Spleen (tissue), 11 donors: ENCODE measurements at regions not wholly inside any gene's neighbourhood (a gene's known extent, or its start where the extent isn't known, plus 50 kb on each side); places are given as distances from the start of the nearest gene placed in this dataset.

ENCODE experiments used
- DNase-seq: peaks from one replicate; pipeline ENCODE4 v3.0.0-alpha.2; 2020
- H3K27ac ChIP-seq, 8 donors: fragments of 200-600 bp; sonication (generic) in 7 of 8; 1 replicate in 4 of 8; 2 replicates in 4 of 8; pipeline versions ENCODE4 v1.5.0 to v1.8.0; 2016 to 2021; ENCODE audit warnings: inconsistent platforms in 4 of 8, mild to moderate bottlenecking in 4 of 8, moderate library complexity in 1 of 8
- H3K27me3 ChIP-seq, 7 donors: fragments of 200-600 bp; sonication (generic) in 6 of 7; replicated peaks in 1 of 7; 1 replicate in 4 of 7; 2 replicates in 3 of 7; pipeline versions ENCODE4 v1.5.0 to v1.8.0; 2016 to 2021; ENCODE audit warnings: inconsistent platforms in 3 of 7, mild to moderate bottlenecking in 1 of 7
- H3K36me3 ChIP-seq, 6 donors: fragments of 200-600 bp; sonication (generic) in 5 of 6; 1 replicate in 4 of 6; 2 replicates in 2 of 6; pipeline versions ENCODE4 v1.5.0 to v1.8.0; 2016 to 2021; ENCODE audit warnings: inconsistent platforms in 2 of 6
- H3K4me1 ChIP-seq, 6 donors: fragments of 200-600 bp; sonication (generic) in 5 of 6; 1 replicate in 3 of 6; 2 replicates in 3 of 6; pipeline versions ENCODE4 v1.5.0 to v1.8.0; 2016 to 2021; ENCODE audit warnings: inconsistent platforms in 3 of 6
- H3K4me3 ChIP-seq, 8 donors: fragments of 200-600 bp; sonication (generic) in 7 of 8; 1 replicate in 4 of 8; 2 replicates in 4 of 8; pipeline versions ENCODE4 v1.5.0 to v1.8.0; 2016 to 2021; ENCODE audit warnings: inconsistent platforms in 4 of 8, mild to moderate bottlenecking in 4 of 8, moderate library complexity in 2 of 8
- H3K9me3 ChIP-seq, 8 donors: fragments of 200-600 bp; sonication (generic) in 7 of 8; 1 replicate in 4 of 8; 2 replicates in 4 of 8; pipeline versions ENCODE4 v1.5.0 to v1.8.0; 2016 to 2021; ENCODE audit warnings: inconsistent platforms in 4 of 8
- CTCF ChIP-seq, 11 experiments: fragments of 200-600 bp in 7 of 11; fragments of 450-650 bp in 4 of 11; sonication (generic) in 4 of 11; IDR thresholded peaks in 8 of 11; conservative IDR thresholded peaks in 3 of 11; 1 replicate in 7 of 11; 2 replicates in 4 of 11; pipeline versions ENCODE4 v1.4.0 to v1.8.0; 2016 to 2021; ENCODE audit warnings: antibody characterized with exemption in 11 of 11, inconsistent platforms in 4 of 11, mild to moderate bottlenecking in 1 of 11
- POLR2A ChIP-seq, 3 donors: fragments of 450-650 bp; IDR thresholded peaks; one replicate each; pipeline ENCODE4 v1.5.1; 2017; ENCODE audit warnings: antibody characterized with exemption in 3 of 3, mild to moderate bottlenecking in 1 of 3
- POLR2AphosphoS5 ChIP-seq, 3 donors: sonication (generic); formaldehyde crosslinking; IDR thresholded peaks; one replicate each; pipeline ENCODE4 v1.5.1; 2017; ENCODE audit warnings: antibody characterized with exemption in 3 of 3
- WGBS, 5 donors: extraction: QIAGEN DNeasy Blood & Tissue Kit in 3 of 5; methylation state at CpG; one replicate each; pipeline versions ENCODE4 v1.1.5 to v1.1.7; 2013 to 2018; 5-methylcytosine and 5-hydroxymethylcytosine counted together
- intact Hi-C: fragments of 100-400 bp; cut with DNase I; formaldehyde crosslinking; loops from one replicate; pipeline ENCODE4 v1.15.0; 2023; ENCODE audit warnings: low total_unique reads
- donor health status: healthy with polysubstance abuse.
- donor health status: DM: no; HTN: no; CAD: no; lungs with moderate emphysema.
- donor health status: DM: no; HTN: no; CAD: no.
- donor health status: Bipolar disorder and iron deficiency.
- donor health status: healthy.
- donor health status: DM: no; HTN: no; CAD: no.
- donor health status: DM: yes; HTN: yes; CAD: no.

GRCh38 chrX:8090482-8090881, 80.6 kb downstream of the VCX2 start:
- Histone ChIP-seq H3K4me1 (no peaks in the 10 kb centered on the region), H3K27ac (no peak overlapping the region), H3K27me3 (no peaks in the 10 kb centered on the region), H3K36me3 (no peaks in the 10 kb centered on the region), H3K9me3 (no peaks in the 10 kb centered on the region), H3K4me3 (no peak overlapping the region)
- no peak for TF ChIP-seq CTCF (IDR thresholded peaks at IDR 0.05 in 8 of 11, conservative IDR thresholded peaks at IDR 0.05 in 3 of 11)
- no peak for TF ChIP-seq POLR2AphosphoS5 (IDR thresholded peaks at IDR 0.05)
- no peak for TF ChIP-seq POLR2A (IDR thresholded peaks at IDR 0.05)
- 87 to 97% (median 96%) methylated on average over 3 of the region's 3 CpGs for WGBS, 5 donors
- intact Hi-C loops: no loop called here
- DNase-seq: no peak

DNA sequence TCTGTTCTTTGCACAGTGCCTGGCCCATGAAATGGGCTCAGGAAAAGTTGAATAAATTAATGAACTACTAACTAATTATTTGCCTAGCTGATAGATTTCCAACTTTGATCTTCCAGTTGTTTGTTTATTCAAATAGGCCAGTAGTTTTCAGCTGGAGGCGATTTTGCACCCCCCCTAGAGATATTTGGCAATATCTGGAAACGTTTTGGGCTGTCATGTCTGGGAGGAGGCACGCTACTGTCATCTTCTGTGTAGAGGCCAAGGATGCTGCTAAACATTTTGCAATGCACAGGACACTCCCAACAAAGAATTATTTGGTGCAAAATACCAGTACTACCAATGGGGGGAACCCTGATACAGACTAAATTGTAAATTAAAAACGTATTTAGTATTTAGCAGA, 81.9 kb downstream of the VCX2 start:
- Histone ChIP-seq H3K27ac (no peak overlapping the region), H3K27me3 (no peaks in the 10 kb centered on the region), H3K4me1 (no peaks in the 10 kb centered on the region), H3K4me3 (no peak overlapping the region), H3K9me3 (no peaks in the 10 kb centered on the region), H3K36me3 (no peaks in the 10 kb centered on the region)
- WGBS, 5 donors: 48 to 75% (median 62%) methylated on average over 4 of the region's 4 CpGs
- TF ChIP-seq POLR2A (IDR thresholded peaks at IDR 0.05) (no peak), CTCF (IDR thresholded peaks at IDR 0.05 in 8 of 11, conservative IDR thresholded peaks at IDR 0.05 in 3 of 11) (no peak), POLR2AphosphoS5 (IDR thresholded peaks at IDR 0.05) (no peak)
- DNase-seq: no peak
- intact Hi-C loops: no loop called here

- 47 to 62% (median 55%) methylated on average over 4 of the region's 4 CpGs for WGBS, 5 donors
- Histone ChIP-seq H3K9me3 (no peaks in the 10 kb centered on the region), H3K4me1 (no peaks in the 10 kb centered on the region), H3K27me3 (no peaks in the 10 kb centered on the region), H3K27ac (no peak overlapping the region), H3K36me3 (no peaks in the 10 kb centered on the region), H3K4me3 (no peak overlapping the region)
- intact Hi-C loops: no loop called here
- TF ChIP-seq POLR2AphosphoS5 (IDR thresholded peaks at IDR 0.05) (no peak), POLR2A (IDR thresholded peaks at IDR 0.05) (no peak), CTCF (IDR thresholded peaks at IDR 0.05 in 8 of 11, conservative IDR thresholded peaks at IDR 0.05 in 3 of 11) (no peak)
- no peak for DNase-seq
Measured at GRCh38 chrX:8084006-8084405, 87.1 kb downstream of the VCX2 start.

DNA sequence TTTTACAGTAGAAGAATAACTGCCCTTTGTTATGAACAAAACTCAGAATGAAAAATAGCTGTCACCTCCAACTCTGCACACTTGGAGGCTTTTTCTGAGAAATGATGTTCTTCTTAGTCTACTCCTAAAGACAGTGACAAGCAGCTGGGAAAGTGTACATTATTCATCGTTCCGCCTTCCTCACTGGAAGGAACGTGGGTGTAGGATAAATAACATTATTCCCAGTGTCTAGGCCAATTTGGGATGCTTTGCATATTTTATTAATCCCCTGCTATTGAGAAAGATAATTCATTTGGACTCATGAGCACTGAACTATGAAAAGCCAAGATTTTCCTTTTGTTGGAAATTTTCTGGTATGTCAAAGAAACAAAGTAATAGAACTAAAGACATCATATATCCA, 87.8 kb downstream of the VCX2 start:
- no peak for TF ChIP-seq POLR2AphosphoS5 (IDR thresholded peaks at IDR 0.05)
- no peak for TF ChIP-seq POLR2A (IDR thresholded peaks at IDR 0.05)
- TF ChIP-seq CTCF (IDR thresholded peaks at IDR 0.05 in 8 of 11, conservative IDR thresholded peaks at IDR 0.05 in 3 of 11): no peak
- DNase-seq: no peak
- intact Hi-C loops: no loop called here

More for the DNA sequence above, 87.8 kb downstream of the VCX2 start:
- 67 to 85% (median 79%) methylated on average over 3 of the region's 3 CpGs for WGBS, 5 donors
- Histone ChIP-seq H3K4me1 (no peaks in the 10 kb centered on the region), H3K9me3 (no peaks in the 10 kb centered on the region), H3K4me3 (no peak overlapping the region), H3K36me3 (no peaks in the 10 kb centered on the region), H3K27me3 (no peaks in the 10 kb centered on the region), H3K27ac (no peak overlapping the region)
